SU-DHL-6 (cell line): ENCODE measurements at regions not wholly inside any gene's neighbourhood (a gene's known extent, or its start where the extent isn't known, plus 50 kb on each side); places are given as distances from the start of the nearest gene placed in this dataset.

ENCODE experiments used
- EZH2phosphoT487 ChIP-seq: fragments of 200-600 bp; sonication (generic), shearing (Covaris generic); conservative IDR thresholded peaks from 2 replicates; pipeline ENCODE4 v1.6.1; 2018; ENCODE audit warnings: mild to moderate bottlenecking, antibody characterized with exemption, low read length, moderate library complexity, mixed read lengths
- TF ChIP-seq, protein P1 (sequence below): fragments of 200-600 bp; sonication (generic); IDR thresholded peaks from one replicate; pipeline ENCODE4 v1.5.1; 2017; ENCODE audit warnings: antibody characterized with exemption, mild to moderate bottlenecking, low read length, moderate library complexity; ENCODE audit not compliant: insufficient read depth, poor library complexity, severe bottlenecking

DNA sequence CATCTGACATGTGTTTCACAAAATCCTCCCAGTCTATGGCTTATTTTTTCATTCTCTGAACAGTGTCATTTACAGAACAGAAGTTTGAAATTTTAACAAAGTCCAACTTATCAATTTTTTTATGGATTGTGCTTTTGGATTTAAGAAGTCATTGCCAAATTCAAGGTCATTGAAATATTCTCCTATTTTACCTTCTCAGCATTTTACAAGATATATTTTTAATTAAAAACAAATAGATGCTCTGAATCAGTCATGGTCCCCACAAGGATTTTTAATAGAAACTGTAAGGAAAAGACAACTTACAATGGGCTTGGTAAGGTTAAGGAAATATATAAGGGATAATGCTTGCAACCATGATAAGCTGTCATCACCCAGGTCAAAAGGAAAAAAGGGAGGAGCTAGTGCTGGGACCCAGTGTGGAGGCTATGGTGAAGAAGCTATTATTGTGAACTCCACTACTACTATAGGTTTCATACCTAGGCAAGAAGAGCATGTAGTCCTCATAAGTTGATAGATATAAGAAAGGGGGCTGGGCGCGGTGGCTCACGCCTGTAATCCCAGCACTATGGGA, 144.5 kb upstream of the KCNJ15 start:
- TF ChIP-seq, protein P1, sequence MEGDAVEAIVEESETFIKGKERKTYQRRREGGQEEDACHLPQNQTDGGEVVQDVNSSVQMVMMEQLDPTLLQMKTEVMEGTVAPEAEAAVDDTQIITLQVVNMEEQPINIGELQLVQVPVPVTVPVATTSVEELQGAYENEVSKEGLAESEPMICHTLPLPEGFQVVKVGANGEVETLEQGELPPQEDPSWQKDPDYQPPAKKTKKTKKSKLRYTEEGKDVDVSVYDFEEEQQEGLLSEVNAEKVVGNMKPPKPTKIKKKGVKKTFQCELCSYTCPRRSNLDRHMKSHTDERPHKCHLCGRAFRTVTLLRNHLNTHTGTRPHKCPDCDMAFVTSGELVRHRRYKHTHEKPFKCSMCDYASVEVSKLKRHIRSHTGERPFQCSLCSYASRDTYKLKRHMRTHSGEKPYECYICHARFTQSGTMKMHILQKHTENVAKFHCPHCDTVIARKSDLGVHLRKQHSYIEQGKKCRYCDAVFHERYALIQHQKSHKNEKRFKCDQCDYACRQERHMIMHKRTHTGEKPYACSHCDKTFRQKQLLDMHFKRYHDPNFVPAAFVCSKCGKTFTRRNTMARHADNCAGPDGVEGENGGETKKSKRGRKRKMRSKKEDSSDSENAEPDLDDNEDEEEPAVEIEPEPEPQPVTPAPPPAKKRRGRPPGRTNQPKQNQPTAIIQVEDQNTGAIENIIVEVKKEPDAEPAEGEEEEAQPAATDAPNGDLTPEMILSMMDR, result no peak
- no peak for TF ChIP-seq EZH2phosphoT487
